ENCODE measurements at regions not wholly inside any gene's neighbourhood (a gene's known extent, or its start where the extent isn't known, plus 50 kb on each side); places are given as distances from the start of the nearest gene placed in this dataset.
"Not testable (repeated sequence)": the region's sequence is repeated elsewhere in the genome, so short reads cannot be mapped to it uniquely, and the experiment has no call there.

- Mint-ChIP-seq H3K9me3 (no peaks in the 10 kb centered on the region), H3K27ac (no peak overlapping the region)
- ATAC-seq, result no peak
These were observed 654.7 kb downstream of the EPM2A start for GRCh38 chr6:145080651-145081050.

GRCh38 chr6:145081677-145082076 lies 653.6 kb downstream of the EPM2A start:
- Mint-ChIP-seq H3K9me3 (no peaks in the 10 kb centered on the region), H3K36me3 (no peaks in the 10 kb centered on the region), H3K27ac (no peak overlapping the region)
- ATAC-seq, result peak in 1 of 2 donors; percentile 68
- DNase-seq (ENCODE audit: low spot score in 2 of 2), result no peak

More at GRCh38 chr6:145080651-145081050, 654.7 kb downstream of the EPM2A start:
- H3K36me3 Mint-ChIP-seq, result no peaks in the 10 kb centered on the region
- no peak for DNase-seq (ENCODE audit: low spot score in 2 of 2)

GRCh38 chr6:145082359-145082758 lies 653.0 kb downstream of the EPM2A start:
- no peaks in the 10 kb centered on the region for H3K36me3 Mint-ChIP-seq
- DNase-seq (ENCODE audit: low spot score in 2 of 2) (no peak), ATAC-seq (no peak)
- no peaks in the 10 kb centered on the region for H3K9me3 Mint-ChIP-seq
- no peak overlapping the region for H3K27ac Mint-ChIP-seq

- H3K9me3 Mint-ChIP-seq, result no peaks in the 10 kb centered on the region
- H3K36me3 Mint-ChIP-seq, result no peaks in the 10 kb centered on the region
- ATAC-seq (no peak), DNase-seq (ENCODE audit: low spot score in 2 of 2) (no peak)
- no peak overlapping the region for H3K27ac Mint-ChIP-seq
These were observed 649.1 kb downstream of the EPM2A start for GRCh38 chr6:145086197-145086596.

GRCh38 chr6:145087034-145087433 lies 648.3 kb downstream of the EPM2A start:
- no peak for DNase-seq (ENCODE audit: low spot score in 2 of 2)
- ATAC-seq, result peak in 1 of 2 donors; percentile 56
- Mint-ChIP-seq H3K36me3 (no peaks in the 10 kb centered on the region), H3K27ac (no peak overlapping the region), H3K9me3 (no peaks in the 10 kb centered on the region)

- no peak for ATAC-seq
- H3K27ac Mint-ChIP-seq, result no peak overlapping the region
- no peak for DNase-seq (ENCODE audit: low spot score in 2 of 2)
- no peaks in the 10 kb centered on the region for H3K36me3 Mint-ChIP-seq
- H3K9me3 Mint-ChIP-seq, result no peaks in the 10 kb centered on the region
These were observed 644.3 kb downstream of the EPM2A start for GRCh38 chr6:145090801-145091585.

- no peak for DNase-seq (ENCODE audit: low spot score in 2 of 2)
- no peaks in the 10 kb centered on the region for H3K9me3 Mint-ChIP-seq
- ATAC-seq, result no peak
- no peaks in the 10 kb centered on the region for H3K36me3 Mint-ChIP-seq
- H3K27ac Mint-ChIP-seq, result no peak overlapping the region
These were observed 643.7 kb downstream of the EPM2A start for GRCh38 chr6:145091586-145092142.

GRCh38 chr6:145092554-145092953 lies 642.8 kb downstream of the EPM2A start:
- H3K27ac Mint-ChIP-seq, result no peak overlapping the region
- peaks cover under 1 to 4% of the 10 kb centered on the region in 2 donors for H3K9me3 Mint-ChIP-seq
- peaks cover 0 to 2% of the 10 kb centered on the region in 2 donors for H3K36me3 Mint-ChIP-seq
- DNase-seq (ENCODE audit: low spot score in 2 of 2) (no peak), ATAC-seq (no peak)

GRCh38 chr6:145093226-145093625 lies 642.1 kb downstream of the EPM2A start:
- peaks cover 5 to 10% of the 10 kb centered on the region in 2 donors for H3K9me3 Mint-ChIP-seq
- DNase-seq (ENCODE audit: low spot score in 2 of 2) (no peak), ATAC-seq (no peak)
- H3K27ac Mint-ChIP-seq, result no peak overlapping the region
- peaks cover 0 to 6% of the 10 kb centered on the region in 2 donors for H3K36me3 Mint-ChIP-seq

GRCh38 chr6:145096846-145097245 lies 638.5 kb downstream of the EPM2A start:
- Mint-ChIP-seq H3K36me3 (peaks cover 0 to 6% of the 10 kb centered on the region in 2 donors), H3K9me3 (peaks cover 10 to 14% of the 10 kb centered on the region in 2 donors), H3K27ac (no peak overlapping the region)
- no peak for ATAC-seq
- DNase-seq (ENCODE audit: low spot score in 2 of 2), result no peak

GRCh38 chr6:145098127-145098526 lies 637.2 kb downstream of the EPM2A start:
- DNase-seq (ENCODE audit: low spot score in 2 of 2); H3K36me3 Mint-ChIP-seq; ATAC-seq; H3K27ac Mint-ChIP-seq: not testable (repeated sequence)
- peaks cover 10 to 14% of the 10 kb centered on the region in 2 donors for H3K9me3 Mint-ChIP-seq

- Mint-ChIP-seq H3K36me3 (peaks cover 0 to 6% of the 10 kb centered on the region in 2 donors), H3K27ac (no peak overlapping the region), H3K9me3 (peaks cover 10 to 14% of the 10 kb centered on the region in 2 donors)
- ATAC-seq (no peak), DNase-seq (ENCODE audit: low spot score in 2 of 2) (no peak)
These were observed 635.6 kb downstream of the EPM2A start for GRCh38 chr6:145099713-145100112.

- DNase-seq (ENCODE audit: low spot score in 2 of 2), result no peak
- ATAC-seq, result no peak
- H3K27ac Mint-ChIP-seq, result no peak overlapping the region
- no peaks in the 10 kb centered on the region for H3K9me3 Mint-ChIP-seq
- H3K36me3 Mint-ChIP-seq, result no peaks in the 10 kb centered on the region
These were observed 625.2 kb downstream of the EPM2A start for GRCh38 chr6:145110109-145110508.

GRCh38 chr6:145111407-145111806 lies 623.9 kb downstream of the EPM2A start:
- ATAC-seq; H3K9me3 Mint-ChIP-seq; H3K27ac Mint-ChIP-seq; DNase-seq (ENCODE audit: low spot score in 2 of 2); H3K36me3 Mint-ChIP-seq: not testable (repeated sequence)

GRCh38 chr6:145112711-145113148 lies 622.6 kb downstream of the EPM2A start:
- Mint-ChIP-seq H3K9me3 (no peaks in the 10 kb centered on the region), H3K36me3 (no peaks in the 10 kb centered on the region), H3K27ac (no peak overlapping the region)
- DNase-seq (ENCODE audit: low spot score in 2 of 2) (no peak), ATAC-seq (no peak)

GRCh38 chr6:145115638-145116037 lies 619.7 kb downstream of the EPM2A start:
- Mint-ChIP-seq H3K36me3 (no peaks in the 10 kb centered on the region), H3K9me3 (no peaks in the 10 kb centered on the region), H3K27ac (no peak overlapping the region)
- DNase-seq (ENCODE audit: low spot score in 2 of 2) (no peak), ATAC-seq (no peak)

GRCh38 chr6:145116591-145117178 lies 618.6 kb downstream of the EPM2A start:
- DNase-seq (ENCODE audit: low spot score in 2 of 2), result no peak
- Mint-ChIP-seq H3K9me3 (no peaks in the 10 kb centered on the region), H3K36me3 (no peaks in the 10 kb centered on the region), H3K27ac (no peak overlapping the region)
- ATAC-seq, result no peak

All from activated naive CD4-positive, alpha-beta T cell treated with anti-CD3 and anti-CD28 coated beads, Interleukin-2, amount 50 U/mL, for 72 hours (primary cell).